ENCODE measurements at regions not wholly inside any gene's neighbourhood (a gene's known extent, or its start where the extent isn't known, plus 50 kb on each side); places are given as distances from the start of the nearest gene placed in this dataset.

GRCh38 chr2:120525056-120526046, 179.4 kb downstream of the INHBB start:
- Histone ChIP-seq H4K91ac (replicated peaks; ENCODE audit: insufficient read length, low read length) (no peak overlapping the region), H3K27ac (ENCODE audit: low read depth, low read length) (no peak overlapping the region), H3K56ac (replicated peaks; ENCODE audit: insufficient read length, low read depth, low read length) (no peak overlapping the region), H3K36me3 (ENCODE audit: control insufficient read depth in 2 of 4, insufficient read depth in 4 of 4, low read length in 3 of 4) (no peaks in the 10 kb centered on the region), H2AFZ (ENCODE audit: low read length) (peak overlapping the region; percentile 35; the same call in 1 of the 2 replicates), H4K20me1 (replicated peaks in 1 of 2; ENCODE audit: control insufficient read depth in 1 of 2, insufficient read depth in 2 of 2, low read length in 2 of 2) (peaks cover 0 to 4% of the 10 kb centered on the region in 2 experiments), H3K23ac (ENCODE audit: insufficient read length) (no peak overlapping the region), H3K4me2 (ENCODE audit: insufficient read depth in 1 of 2, low read depth in 2 of 2, low read length in 2 of 2) (no peak overlapping the region), H4K5ac (ENCODE audit: insufficient read length, low read depth, low read length) (no peak overlapping the region), H3K14ac (ENCODE audit: insufficient read length) (no peak overlapping the region), H2BK120ac (replicated peaks; ENCODE audit: low read depth, low read length) (no peak overlapping the region), H3K4me1 (replicated peaks in 1 of 4; ENCODE audit: control insufficient read depth in 3 of 4, insufficient read depth in 4 of 4, low read length in 3 of 4) (peaks cover 2 to 11% (median 5%) of the 10 kb centered on the region in 4 experiments; a peak in 6 of 7 replicates), H2BK20ac (ENCODE audit: low read length) (no peak overlapping the region), H3K79me2 (ENCODE audit: control insufficient read depth in 1 of 2, insufficient read depth in 2 of 2, low read length in 2 of 2) (no peaks in the 10 kb centered on the region), H3K9ac (replicated peaks in 1 of 4; ENCODE audit: extremely low read depth in 1 of 4, low read depth in 3 of 4, low read length in 3 of 4) (no peak overlapping the region), H2BK12ac (ENCODE audit: low read depth, low read length) (no peak overlapping the region), H3K27me3 (replicated peaks in 1 of 4; ENCODE audit: control insufficient read depth in 3 of 4, extremely low read depth in 1 of 4, insufficient read depth in 3 of 4, low read length in 3 of 4) (peaks cover 0 to 9% (median 5%) of the 10 kb centered on the region in 4 experiments; a peak in 3 of 7 replicates), H3K4me3 (ENCODE audit: extremely low read depth in 1 of 4, insufficient read depth in 2 of 4, low read depth in 3 of 4, low read length in 4 of 4) (no peak overlapping the region), H4K8ac (ENCODE audit: extremely low read depth, insufficient read depth, low read length) (no peak overlapping the region), H3K23me2 (ENCODE audit: low read depth, low read length) (no peaks in the 10 kb centered on the region), H3K79me1 (ENCODE audit: low read depth, low read length) (no peaks in the 10 kb centered on the region), H3K4ac (replicated peaks; ENCODE audit: insufficient read length, low read depth, low read length) (no peak overlapping the region), H3K18ac (ENCODE audit: extremely low read depth, low read length) (no peak overlapping the region), H2BK5ac (ENCODE audit: low read depth, low read length) (no peak overlapping the region; the same call in 1 of the 2 replicates), H2BK15ac (ENCODE audit: low read length) (no peak overlapping the region; the same call in 1 of the 2 replicates), H3K9me3 (ENCODE audit: insufficient read depth in 2 of 2, low read depth in 1 of 2, low read length in 1 of 2) (peaks cover 0 to 4% of the 10 kb centered on the region in 2 experiments; a peak in 1 of 4 replicates), H2AK5ac (ENCODE audit: low read depth, low read length) (no peak overlapping the region)
- 84% methylated on average over 18 of the region's 18 CpGs; no CpG with 5 or more reads in 1 of the 2 experiments for WGBS, 2 experiments (ENCODE audit: extremely low coverage in 1 of 2, insufficient coverage in 1 of 2, insufficient read length in 1 of 2, insufficient replicate concordance in 2 of 2, low coverage in 1 of 2, low lambda C conversion rate in 2 of 2, missing lambda C conversion rate in 1 of 2)
- FAIRE-seq: no peak
- TF ChIP-seq, protein P1, sequence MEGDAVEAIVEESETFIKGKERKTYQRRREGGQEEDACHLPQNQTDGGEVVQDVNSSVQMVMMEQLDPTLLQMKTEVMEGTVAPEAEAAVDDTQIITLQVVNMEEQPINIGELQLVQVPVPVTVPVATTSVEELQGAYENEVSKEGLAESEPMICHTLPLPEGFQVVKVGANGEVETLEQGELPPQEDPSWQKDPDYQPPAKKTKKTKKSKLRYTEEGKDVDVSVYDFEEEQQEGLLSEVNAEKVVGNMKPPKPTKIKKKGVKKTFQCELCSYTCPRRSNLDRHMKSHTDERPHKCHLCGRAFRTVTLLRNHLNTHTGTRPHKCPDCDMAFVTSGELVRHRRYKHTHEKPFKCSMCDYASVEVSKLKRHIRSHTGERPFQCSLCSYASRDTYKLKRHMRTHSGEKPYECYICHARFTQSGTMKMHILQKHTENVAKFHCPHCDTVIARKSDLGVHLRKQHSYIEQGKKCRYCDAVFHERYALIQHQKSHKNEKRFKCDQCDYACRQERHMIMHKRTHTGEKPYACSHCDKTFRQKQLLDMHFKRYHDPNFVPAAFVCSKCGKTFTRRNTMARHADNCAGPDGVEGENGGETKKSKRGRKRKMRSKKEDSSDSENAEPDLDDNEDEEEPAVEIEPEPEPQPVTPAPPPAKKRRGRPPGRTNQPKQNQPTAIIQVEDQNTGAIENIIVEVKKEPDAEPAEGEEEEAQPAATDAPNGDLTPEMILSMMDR (IDR thresholded peaks at IDR 0.05; ENCODE audit: control extremely low read depth in 1 of 3, insufficient read depth in 1 of 3, low read depth in 1 of 3, low read length in 3 of 3): peak in 2 of 3 experiments; percentile 9 to 21; a peak in 1 of 4 replicates
- TF ChIP-seq TAF7 (optimal IDR thresholded peaks at IDR 0.05; ENCODE audit: borderline replicate concordance, low read depth, low read length): no peak
- no peak for TF ChIP-seq SP4 (IDR thresholded peaks at IDR 0.05; ENCODE audit: low read length)
- POLR2A ChIA-PET (ENCODE audit: partially characterized antibody): no interaction called here
- CTCF ChIA-PET (ENCODE audit: partially characterized antibody): interaction anchor here (1.1 to 1.8 kb wide), 2 partner anchors 28 to 144 kb away, joined by 4 to 5 read pairs; no protein-coding TSS in a partner anchor
- no peak for DNase-seq (ENCODE audit: low read depth in 1 of 2, low spot score in 2 of 2)
